Lung (tissue), 11 donors: ENCODE measurements at regions not wholly inside any gene's neighbourhood (a gene's known extent, or its start where the extent isn't known, plus 50 kb on each side); places are given as distances from the start of the nearest gene placed in this dataset.
A peak's percentile ranks its signal among the peaks of the same experiment; 100 is the strongest.

Experiments used
- ATAC-seq: fragments of 200-7000 bp; cut with Tn5 transposase; one replicate; pipeline ENCODE4 v1.9.1; 2020; ENCODE audit warnings: moderate number of reproducible peaks; ENCODE audit not compliant: insufficient read depth, low FRiP score
- DNase-seq, 3 donors: peaks; one replicate each; pipeline ENCODE4 v3.0.0-alpha.2; 2013 to 2017
- H3K27ac ChIP-seq, 2 donors: one replicate each; pipeline ENCODE4 v1.5.1; 2013; ENCODE audit warnings: mild to moderate bottlenecking in 2 of 2, moderate library complexity in 2 of 2, control low read depth in 1 of 2, inconsistent platforms in 1 of 2, low read depth in 1 of 2, low read length in 1 of 2
- H3K27me3 ChIP-seq, 3 donors: one replicate each; pipeline ENCODE4 v1.5.1; 2013; ENCODE audit warnings: low read length in 2 of 3; ENCODE audit not compliant: control insufficient read depth in 3 of 3, insufficient read depth in 3 of 3
- H3K36me3 ChIP-seq, 4 donors: one replicate each; pipeline ENCODE4 v1.5.1; 2013; ENCODE audit warnings: low read length in 4 of 4, mild to moderate bottlenecking in 1 of 4, moderate library complexity in 1 of 4; ENCODE audit not compliant: control insufficient read depth in 4 of 4, insufficient read depth in 4 of 4
- H3K4me1 ChIP-seq, 5 donors: one replicate each; pipeline ENCODE4 v1.5.1; 2013; ENCODE audit warnings: low read length in 5 of 5, mild to moderate bottlenecking in 2 of 5, moderate library complexity in 1 of 5; ENCODE audit not compliant: control insufficient read depth in 5 of 5, insufficient read depth in 5 of 5
- H3K4me3 ChIP-seq: one replicate; pipeline ENCODE4 v1.5.1; 2013; ENCODE audit warnings: mild to moderate bottlenecking, control low read depth, moderate library complexity
- H3K9ac ChIP-seq, 2 donors: one replicate each; pipeline ENCODE4 v1.5.1; 2013; ENCODE audit warnings: low read length in 2 of 2, control low read depth in 1 of 2; ENCODE audit not compliant: insufficient read depth in 1 of 2
- H3K9me3 ChIP-seq, 4 donors: one replicate each; pipeline ENCODE4 v1.5.1; 2013; ENCODE audit warnings: low read length in 3 of 4, mild to moderate bottlenecking in 1 of 4, moderate library complexity in 1 of 4; ENCODE audit not compliant: control insufficient read depth in 4 of 4, insufficient read depth in 3 of 4
- WGBS, 2 donors: extraction: QIAGEN DNeasy Blood & Tissue Kit; methylation state at CpG; one replicate each; pipeline ENCODE4 v1.1.7; 2013; 5-methylcytosine and 5-hydroxymethylcytosine counted together
- TF ChIP-seq, protein P1 (sequence below): IDR thresholded peaks from 2 replicates; pipeline ENCODE4 v1.5.1; 2012; ENCODE audit warnings: mild to moderate bottlenecking; ENCODE audit errors: control extremely low read depth, extremely low read depth
- donor health status: control.
- donor health status: control.
- donor health status: Bipolar disorder and iron deficiency.
- donor health status: healthy.
- donor health status: DM: yes; HTN: yes; CAD: no.

DNA sequence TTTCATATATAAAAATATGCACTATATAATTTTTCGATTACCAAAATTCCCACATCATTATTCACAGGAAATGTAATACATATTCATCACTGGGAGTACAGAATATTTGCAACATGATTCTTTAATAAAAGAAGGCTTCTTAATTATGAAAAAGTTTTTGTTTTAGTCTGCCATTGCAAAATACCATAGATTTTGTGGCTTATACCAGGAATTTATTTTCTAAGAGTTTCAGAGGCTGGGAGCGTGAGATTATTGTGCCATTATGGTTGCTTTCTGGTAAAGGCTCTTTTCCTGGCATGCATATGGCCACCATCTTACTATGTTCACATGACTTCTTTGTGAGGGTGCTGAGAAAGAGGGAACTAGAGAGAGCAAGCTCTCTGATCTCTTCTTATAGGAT is 306.9 kb upstream of the ADGRB3 start:
- DNase-seq (no peak), ATAC-seq (no peak)
- Histone ChIP-seq H3K36me3 (no peaks in the 10 kb centered on the region), H3K9me3 (peaks cover 0 to 3% (median 0%) of the 10 kb centered on the region in 4 donors), H3K4me3 (no peak overlapping the region), H3K27ac (no peak overlapping the region), H3K9ac (no peak overlapping the region), H3K27me3 (no peaks in the 10 kb centered on the region), H3K4me1 (no peaks in the 10 kb centered on the region)
- 87 to 98% methylated on average over 2 of the region's 2 CpGs for WGBS, 2 donors
- TF ChIP-seq, protein P1, sequence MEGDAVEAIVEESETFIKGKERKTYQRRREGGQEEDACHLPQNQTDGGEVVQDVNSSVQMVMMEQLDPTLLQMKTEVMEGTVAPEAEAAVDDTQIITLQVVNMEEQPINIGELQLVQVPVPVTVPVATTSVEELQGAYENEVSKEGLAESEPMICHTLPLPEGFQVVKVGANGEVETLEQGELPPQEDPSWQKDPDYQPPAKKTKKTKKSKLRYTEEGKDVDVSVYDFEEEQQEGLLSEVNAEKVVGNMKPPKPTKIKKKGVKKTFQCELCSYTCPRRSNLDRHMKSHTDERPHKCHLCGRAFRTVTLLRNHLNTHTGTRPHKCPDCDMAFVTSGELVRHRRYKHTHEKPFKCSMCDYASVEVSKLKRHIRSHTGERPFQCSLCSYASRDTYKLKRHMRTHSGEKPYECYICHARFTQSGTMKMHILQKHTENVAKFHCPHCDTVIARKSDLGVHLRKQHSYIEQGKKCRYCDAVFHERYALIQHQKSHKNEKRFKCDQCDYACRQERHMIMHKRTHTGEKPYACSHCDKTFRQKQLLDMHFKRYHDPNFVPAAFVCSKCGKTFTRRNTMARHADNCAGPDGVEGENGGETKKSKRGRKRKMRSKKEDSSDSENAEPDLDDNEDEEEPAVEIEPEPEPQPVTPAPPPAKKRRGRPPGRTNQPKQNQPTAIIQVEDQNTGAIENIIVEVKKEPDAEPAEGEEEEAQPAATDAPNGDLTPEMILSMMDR: no peak

DNA sequence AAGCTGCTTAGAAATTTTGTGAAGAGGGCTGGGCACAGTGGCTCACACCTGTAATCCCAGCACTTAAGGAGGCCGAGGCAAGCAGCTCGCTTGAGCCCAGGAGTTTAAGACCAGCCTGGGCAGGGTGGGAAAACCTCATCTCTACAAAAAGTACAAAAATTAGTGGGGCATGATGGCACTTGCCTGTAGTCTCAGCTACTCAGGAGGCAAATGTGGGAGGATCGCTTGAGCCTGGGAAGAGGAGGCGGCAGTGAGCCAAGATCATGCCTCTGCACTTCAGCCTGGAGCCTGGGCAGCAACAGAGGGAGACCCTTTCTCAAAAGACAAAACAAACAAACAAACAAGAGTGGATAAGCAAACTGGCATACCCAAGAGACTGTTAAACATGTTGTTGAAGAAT is 308.3 kb upstream of the ADGRB3 start:
- no peaks in the 10 kb centered on the region for H3K27me3 ChIP-seq
- peaks cover 0 to 3% (median 0%) of the 10 kb centered on the region in 4 donors for H3K9me3 ChIP-seq
- TF ChIP-seq, protein P1: no peak
- no peak overlapping the region for H3K4me3 ChIP-seq
- DNase-seq (no peak), ATAC-seq (no peak)
- H3K36me3 ChIP-seq: no peaks in the 10 kb centered on the region
- H3K27ac ChIP-seq: no peak overlapping the region
- H3K4me1 ChIP-seq: no peaks in the 10 kb centered on the region
- 79 to 90% methylated on average over 4 of the region's 4 CpGs for WGBS, 2 donors
- no peak overlapping the region for H3K9ac ChIP-seq

- Histone ChIP-seq H3K27ac (no peak overlapping the region), H3K36me3 (no peaks in the 10 kb centered on the region), H3K9me3 (no peaks in the 10 kb centered on the region), H3K4me3 (no peak overlapping the region), H3K4me1 (no peaks in the 10 kb centered on the region), H3K27me3 (no peaks in the 10 kb centered on the region), H3K9ac (no peak overlapping the region)
- 40 to 59% methylated on average over 2 of the region's 2 CpGs for WGBS, 2 donors
- DNase-seq (no peak), ATAC-seq (no peak)
- TF ChIP-seq, protein P1: no peak
These were observed 317.7 kb upstream of the ADGRB3 start for GRCh38 chr6:68317366-68317765.

GRCh38 chr6:68313911-68314310 is 321.2 kb upstream of the ADGRB3 start:
- ATAC-seq: no peak
- Histone ChIP-seq H3K36me3 (no peaks in the 10 kb centered on the region), H3K9ac (no peak overlapping the region), H3K27ac (no peak overlapping the region), H3K4me3 (no peak overlapping the region), H3K4me1 (no peaks in the 10 kb centered on the region), H3K27me3 (no peaks in the 10 kb centered on the region), H3K9me3 (no peaks in the 10 kb centered on the region)
- WGBS, 2 donors: 66 to 78% methylated on average over 1 of the region's 1 CpG
- DNase-seq: peak in 2 of 3 donors; percentile 2 to 9
- TF ChIP-seq, protein P1: no peak
